ENCODE measurements at regions not wholly inside any gene's neighbourhood (a gene's known extent, or its start where the extent isn't known, plus 50 kb on each side); places are given as distances from the start of the nearest gene placed in this dataset.

GRCh38 chr3:18132991-18133390, 292.1 kb downstream of the SATB1 start:
- no peak for TF ChIP-seq CTCF (IDR thresholded peaks at IDR 0.05)
- no peak for TF ChIP-seq EZH2 (IDR thresholded peaks at IDR 0.05; ENCODE audit: borderline replicate concordance, insufficient read depth, low read depth, low read length, poor library complexity, severe bottlenecking)

Data from B cell (primary cell).